HG02763 (cell line): ENCODE measurements at regions not wholly inside any gene's neighbourhood (a gene's known extent, or its start where the extent isn't known, plus 50 kb on each side); places are given as distances from the start of the nearest gene placed in this dataset.
"Not testable (repeated sequence)": the region's sequence is repeated elsewhere in the genome, so short reads cannot be mapped to it uniquely, and the experiment has no call there.

Experiments
- ATAC-seq: cut with Tn5 transposase; IDR thresholded peaks from one replicate; pipeline ENCODE4 v1.9.1; 2021; ENCODE audit warnings: mild to moderate bottlenecking, moderate library complexity; ENCODE audit not compliant: unreplicated experiment

- no peak for ATAC-seq
These were observed 266.8 kb upstream of the SMIM21 start for GRCh38 chr18:75694292-75694691.

GRCh38 chr18:75691483-75691882, 264.0 kb upstream of the SMIM21 start:
- ATAC-seq, result no peak

GRCh38 chr18:75690283-75690682, 262.8 kb upstream of the SMIM21 start:
- not testable (repeated sequence) for ATAC-seq

GRCh38 chr18:75687626-75688025, 260.1 kb upstream of the SMIM21 start:
- ATAC-seq, result no peak

GRCh38 chr18:75683426-75683825, 255.9 kb upstream of the SMIM21 start:
- ATAC-seq, result no peak

GRCh38 chr18:75681538-75682115, 254.1 kb upstream of the SMIM21 start:
- ATAC-seq, result no peak

- no peak for ATAC-seq
These were observed 251.8 kb upstream of the SMIM21 start for GRCh38 chr18:75679331-75679730.

- ATAC-seq, result no peak
These were observed 251.1 kb upstream of the SMIM21 start for GRCh38 chr18:75678627-75679026.

- no peak for ATAC-seq
These were observed 250.4 kb upstream of the SMIM21 start for GRCh38 chr18:75677696-75678455.

GRCh38 chr18:75660932-75661331, 233.4 kb upstream of the SMIM21 start:
- ATAC-seq, result no peak

GRCh38 chr18:75659535-75660023, 232.1 kb upstream of the SMIM21 start:
- ATAC-seq, result no peak

GRCh38 chr18:75658330-75658729, 230.8 kb upstream of the SMIM21 start:
- no peak for ATAC-seq

- no peak for ATAC-seq
These were observed 229.2 kb upstream of the SMIM21 start for GRCh38 chr18:75656563-75657247.

GRCh38 chr18:75656035-75656434, 228.5 kb upstream of the SMIM21 start:
- no peak for ATAC-seq

- no peak for ATAC-seq
These were observed 227.6 kb upstream of the SMIM21 start for GRCh38 chr18:75654851-75655751.

GRCh38 chr18:75654386-75654785, 226.9 kb upstream of the SMIM21 start:
- no peak for ATAC-seq

GRCh38 chr18:75652528-75652927, 225.0 kb upstream of the SMIM21 start:
- ATAC-seq, result no peak

GRCh38 chr18:75644871-75645270, 217.4 kb upstream of the SMIM21 start:
- ATAC-seq, result no peak

GRCh38 chr18:75643083-75643482, 215.6 kb upstream of the SMIM21 start:
- no peak for ATAC-seq

- ATAC-seq, result no peak
These were observed 211.9 kb upstream of the SMIM21 start for GRCh38 chr18:75639472-75639831.
